HCT116 (cell line): ENCODE measurements at regions not wholly inside any gene's neighbourhood (a gene's known extent, or its start where the extent isn't known, plus 50 kb on each side); places are given as distances from the start of the nearest gene placed in this dataset.

Experiments used
- CEBPB ChIP-seq: IDR thresholded peaks from 2 replicates; pipeline ENCODE4 v1.6.1; 2012; ENCODE audit warnings: low read depth
- EZH2 ChIP-seq: fragments of 200-600 bp; sonication (generic); IDR thresholded peaks from 2 replicates; pipeline ENCODE4 v1.6.1; 2017; ENCODE audit warnings: antibody characterized with exemption, mixed run types
- EZH2phosphoT487 ChIP-seq: fragments of 200-600 bp; IDR thresholded peaks from 2 replicates; pipeline ENCODE4 v1.6.1; 2018; ENCODE audit warnings: antibody characterized with exemption, borderline replicate concordance
- JUND ChIP-seq: IDR thresholded peaks from 2 replicates; pipeline ENCODE4 v1.6.1; 2012
- POLR2A ChIP-seq: IDR thresholded peaks from 2 replicates; pipeline ENCODE4 v1.7.0; 2011; ENCODE audit warnings: borderline replicate concordance; ENCODE audit not compliant: insufficient read depth, insufficient read length; ENCODE audit errors: extremely low read depth
- POLR2AphosphoS5 ChIP-seq: IDR thresholded peaks from 2 replicates; pipeline ENCODE4 v1.6.1; 2011; ENCODE audit warnings: mild to moderate bottlenecking, low read depth, low read length, moderate library complexity
- RAD21 ChIP-seq: IDR thresholded peaks from 2 replicates; pipeline ENCODE4 v1.6.1; 2012; ENCODE audit warnings: low read depth, mild to moderate bottlenecking
- SIN3A ChIP-seq: IDR thresholded peaks from 2 replicates; pipeline ENCODE4 v1.6.1; 2012; ENCODE audit warnings: low read depth
- YY1 ChIP-seq: IDR thresholded peaks from 2 replicates; pipeline ENCODE4 v1.6.1; 2011; ENCODE audit warnings: low read length, low read depth, moderate library complexity, mild to moderate bottlenecking; ENCODE audit not compliant: insufficient replicate concordance; ENCODE audit errors: extremely low read depth
- ZFX ChIP-seq: fragments of 450-650 bp; IDR thresholded peaks from 2 replicates; pipeline ENCODE4 v1.6.1; 2017
- ZNF274 ChIP-seq: fragments of 200-500 bp; sonication (Bioruptor generic); IDR thresholded peaks from 2 replicates; pipeline ENCODE4 v1.6.1; 2014; ENCODE audit warnings: mild to moderate bottlenecking, low read depth, low read length, inconsistent platforms
- TF ChIP-seq, protein P1 (sequence below), 3 experiments: fragments of 200-600 bp in 1 of 3; sonication (generic) in 1 of 3; IDR thresholded peaks in 2 of 3; conservative IDR thresholded peaks in 1 of 3; 2 replicates each; pipeline ENCODE4 v1.5.1; 2012 to 2017; ENCODE audit warnings: low read depth in 2 of 3, low read length in 2 of 3, antibody characterized with exemption in 1 of 3, borderline replicate concordance in 1 of 3, control low read depth in 1 of 3, mild to moderate bottlenecking in 1 of 3, mixed read lengths in 1 of 3, mixed run types in 1 of 3, moderate library complexity in 1 of 3; ENCODE audit not compliant: insufficient read depth in 1 of 3
- TF ChIP-seq, protein P2 (sequence below): IDR thresholded peaks from 2 replicates; pipeline ENCODE4 v1.6.1; 2012; ENCODE audit warnings: low read depth
- TF ChIP-seq, protein P3 (sequence below): IDR thresholded peaks from 2 replicates; pipeline ENCODE4 v1.6.1; 2012

DNA sequence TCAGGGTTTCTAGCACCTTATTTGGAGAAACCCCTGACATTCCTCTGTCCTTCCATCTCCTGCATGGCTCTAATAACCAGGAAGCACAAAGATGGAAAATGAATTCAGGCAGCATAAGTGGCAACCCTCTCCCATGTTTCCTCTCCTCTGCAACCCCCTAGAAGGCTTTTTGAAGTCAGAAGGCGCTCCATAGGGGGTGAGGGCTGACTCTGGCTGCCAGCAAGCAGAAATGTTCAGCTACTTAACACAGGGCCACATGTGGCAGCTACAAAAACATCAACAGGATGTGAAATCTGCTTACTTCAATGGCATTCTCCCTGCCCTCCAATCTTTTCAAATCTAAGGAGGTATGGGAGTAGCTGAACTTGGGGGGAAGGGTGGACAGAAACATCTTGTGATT, 55.2 kb upstream of the IRX5 start:
- TF ChIP-seq EZH2 (no peak), POLR2AphosphoS5 (no peak), YY1 (no peak), RAD21 (no peak), CEBPB (no peak), JUND (no peak), SIN3A (no peak), POLR2A (no peak), ZFX (no peak), EZH2phosphoT487 (no peak), ZNF274 (no peak)
- TF ChIP-seq, protein P1, sequence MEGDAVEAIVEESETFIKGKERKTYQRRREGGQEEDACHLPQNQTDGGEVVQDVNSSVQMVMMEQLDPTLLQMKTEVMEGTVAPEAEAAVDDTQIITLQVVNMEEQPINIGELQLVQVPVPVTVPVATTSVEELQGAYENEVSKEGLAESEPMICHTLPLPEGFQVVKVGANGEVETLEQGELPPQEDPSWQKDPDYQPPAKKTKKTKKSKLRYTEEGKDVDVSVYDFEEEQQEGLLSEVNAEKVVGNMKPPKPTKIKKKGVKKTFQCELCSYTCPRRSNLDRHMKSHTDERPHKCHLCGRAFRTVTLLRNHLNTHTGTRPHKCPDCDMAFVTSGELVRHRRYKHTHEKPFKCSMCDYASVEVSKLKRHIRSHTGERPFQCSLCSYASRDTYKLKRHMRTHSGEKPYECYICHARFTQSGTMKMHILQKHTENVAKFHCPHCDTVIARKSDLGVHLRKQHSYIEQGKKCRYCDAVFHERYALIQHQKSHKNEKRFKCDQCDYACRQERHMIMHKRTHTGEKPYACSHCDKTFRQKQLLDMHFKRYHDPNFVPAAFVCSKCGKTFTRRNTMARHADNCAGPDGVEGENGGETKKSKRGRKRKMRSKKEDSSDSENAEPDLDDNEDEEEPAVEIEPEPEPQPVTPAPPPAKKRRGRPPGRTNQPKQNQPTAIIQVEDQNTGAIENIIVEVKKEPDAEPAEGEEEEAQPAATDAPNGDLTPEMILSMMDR (IDR thresholded peaks at IDR 0.05 in 2 of 3, conservative IDR thresholded peaks at IDR 0.05 in 1 of 3; ENCODE audit: borderline replicate concordance in 1 of 3, insufficient read depth in 1 of 3, low read depth in 2 of 3, low read length in 2 of 3), result no peak
- TF ChIP-seq, protein P2, sequence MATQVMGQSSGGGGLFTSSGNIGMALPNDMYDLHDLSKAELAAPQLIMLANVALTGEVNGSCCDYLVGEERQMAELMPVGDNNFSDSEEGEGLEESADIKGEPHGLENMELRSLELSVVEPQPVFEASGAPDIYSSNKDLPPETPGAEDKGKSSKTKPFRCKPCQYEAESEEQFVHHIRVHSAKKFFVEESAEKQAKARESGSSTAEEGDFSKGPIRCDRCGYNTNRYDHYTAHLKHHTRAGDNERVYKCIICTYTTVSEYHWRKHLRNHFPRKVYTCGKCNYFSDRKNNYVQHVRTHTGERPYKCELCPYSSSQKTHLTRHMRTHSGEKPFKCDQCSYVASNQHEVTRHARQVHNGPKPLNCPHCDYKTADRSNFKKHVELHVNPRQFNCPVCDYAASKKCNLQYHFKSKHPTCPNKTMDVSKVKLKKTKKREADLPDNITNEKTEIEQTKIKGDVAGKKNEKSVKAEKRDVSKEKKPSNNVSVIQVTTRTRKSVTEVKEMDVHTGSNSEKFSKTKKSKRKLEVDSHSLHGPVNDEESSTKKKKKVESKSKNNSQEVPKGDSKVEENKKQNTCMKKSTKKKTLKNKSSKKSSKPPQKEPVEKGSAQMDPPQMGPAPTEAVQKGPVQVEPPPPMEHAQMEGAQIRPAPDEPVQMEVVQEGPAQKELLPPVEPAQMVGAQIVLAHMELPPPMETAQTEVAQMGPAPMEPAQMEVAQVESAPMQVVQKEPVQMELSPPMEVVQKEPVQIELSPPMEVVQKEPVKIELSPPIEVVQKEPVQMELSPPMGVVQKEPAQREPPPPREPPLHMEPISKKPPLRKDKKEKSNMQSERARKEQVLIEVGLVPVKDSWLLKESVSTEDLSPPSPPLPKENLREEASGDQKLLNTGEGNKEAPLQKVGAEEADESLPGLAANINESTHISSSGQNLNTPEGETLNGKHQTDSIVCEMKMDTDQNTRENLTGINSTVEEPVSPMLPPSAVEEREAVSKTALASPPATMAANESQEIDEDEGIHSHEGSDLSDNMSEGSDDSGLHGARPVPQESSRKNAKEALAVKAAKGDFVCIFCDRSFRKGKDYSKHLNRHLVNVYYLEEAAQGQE, result no peak
- TF ChIP-seq, protein P3, sequence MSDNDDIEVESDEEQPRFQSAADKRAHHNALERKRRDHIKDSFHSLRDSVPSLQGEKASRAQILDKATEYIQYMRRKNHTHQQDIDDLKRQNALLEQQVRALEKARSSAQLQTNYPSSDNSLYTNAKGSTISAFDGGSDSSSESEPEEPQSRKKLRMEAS, result no peak
